Effector memory CD4-positive, alpha-beta T cell (primary cell): ENCODE measurements at regions not wholly inside any gene's neighbourhood (a gene's known extent, or its start where the extent isn't known, plus 50 kb on each side); places are given as distances from the start of the nearest gene placed in this dataset.

Experiments used
- DNase-seq, 3 donors: peaks; one replicate each; pipeline ENCODE4 v3.0.0-alpha.2; 2020
- H3K27ac ChIP-seq: 2 replicates; pipeline ENCODE4 v1.7.0; 2013; ENCODE audit warnings: mild to moderate bottlenecking, low read length, moderate library complexity; ENCODE audit not compliant: insufficient read depth, poor library complexity, severe bottlenecking
- H3K27me3 ChIP-seq: replicated peaks from 2 replicates; pipeline ENCODE4 v1.7.0; 2013; ENCODE audit warnings: mild to moderate bottlenecking, low read length; ENCODE audit not compliant: insufficient read depth, control insufficient read depth, poor library complexity, severe bottlenecking
- H3K36me3 ChIP-seq: 2 replicates; pipeline ENCODE4 v1.7.0; 2013; ENCODE audit warnings: mild to moderate bottlenecking, low read length, moderate library complexity; ENCODE audit not compliant: control insufficient read depth, insufficient read depth
- H3K4me1 ChIP-seq: 2 replicates; pipeline ENCODE4 v1.7.0; 2013; ENCODE audit warnings: low read length, mild to moderate bottlenecking; ENCODE audit not compliant: control insufficient read depth, insufficient read depth, poor library complexity, severe bottlenecking
- H3K4me3 ChIP-seq: 2 replicates; pipeline ENCODE4 v1.7.0; 2013; ENCODE audit warnings: low read length, low read depth, mild to moderate bottlenecking; ENCODE audit not compliant: insufficient read depth, poor library complexity, severe bottlenecking
- H3K9me3 ChIP-seq: 2 replicates; pipeline ENCODE4 v1.7.0; 2013; ENCODE audit warnings: mild to moderate bottlenecking, low read length, moderate library complexity; ENCODE audit not compliant: control insufficient read depth

DNA sequence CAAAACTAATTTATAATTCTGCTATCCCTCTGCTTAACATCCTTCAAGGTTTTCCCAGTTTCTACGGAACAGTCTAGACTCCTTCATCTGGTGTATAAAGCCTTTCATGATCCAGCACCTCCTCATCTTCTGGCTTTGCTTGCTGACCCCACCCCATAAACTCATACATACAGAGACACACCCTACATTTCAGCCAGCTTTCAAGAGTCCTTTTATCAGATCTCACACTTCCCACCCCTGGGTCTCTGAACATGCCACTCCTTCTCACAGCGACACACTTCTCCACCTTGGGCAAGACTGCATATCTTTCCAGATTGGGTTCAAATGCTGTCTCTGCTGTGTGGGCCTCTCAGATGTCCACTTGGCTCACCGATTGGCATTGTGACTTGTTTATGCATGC is 166.8 kb upstream of the LPP start:
- H3K27me3 ChIP-seq = no peaks in the 10 kb centered on the region
- H3K4me1 ChIP-seq = peaks cover 21% of the 10 kb centered on the region
- no peak overlapping the region for H3K4me3 ChIP-seq
- H3K9me3 ChIP-seq = no peaks in the 10 kb centered on the region
- DNase-seq = no peak
- H3K36me3 ChIP-seq = no peaks in the 10 kb centered on the region
- H3K27ac ChIP-seq = no peak overlapping the region

DNA sequence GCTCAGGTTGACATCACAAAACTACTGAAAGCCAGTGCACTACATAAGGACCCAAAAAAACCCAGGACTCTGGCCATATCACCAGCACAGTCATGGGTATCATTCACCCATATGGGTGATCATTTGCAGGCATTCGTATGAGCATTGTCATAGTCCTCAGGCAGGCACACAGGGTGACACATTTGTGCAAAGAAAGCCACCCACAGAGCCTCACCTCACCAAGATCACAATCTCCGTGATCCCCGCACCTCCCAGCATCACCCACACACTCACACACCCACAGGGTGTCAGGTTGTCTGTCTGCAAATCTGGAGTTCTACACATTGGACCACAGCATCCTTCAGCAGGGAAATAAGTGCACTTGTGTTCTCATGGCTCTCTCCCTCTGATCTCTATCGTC is 166.0 kb upstream of the LPP start:
- no peak overlapping the region for H3K27ac ChIP-seq
- peak; percentile 31 to 52 (median 51) for DNase-seq

DNA sequence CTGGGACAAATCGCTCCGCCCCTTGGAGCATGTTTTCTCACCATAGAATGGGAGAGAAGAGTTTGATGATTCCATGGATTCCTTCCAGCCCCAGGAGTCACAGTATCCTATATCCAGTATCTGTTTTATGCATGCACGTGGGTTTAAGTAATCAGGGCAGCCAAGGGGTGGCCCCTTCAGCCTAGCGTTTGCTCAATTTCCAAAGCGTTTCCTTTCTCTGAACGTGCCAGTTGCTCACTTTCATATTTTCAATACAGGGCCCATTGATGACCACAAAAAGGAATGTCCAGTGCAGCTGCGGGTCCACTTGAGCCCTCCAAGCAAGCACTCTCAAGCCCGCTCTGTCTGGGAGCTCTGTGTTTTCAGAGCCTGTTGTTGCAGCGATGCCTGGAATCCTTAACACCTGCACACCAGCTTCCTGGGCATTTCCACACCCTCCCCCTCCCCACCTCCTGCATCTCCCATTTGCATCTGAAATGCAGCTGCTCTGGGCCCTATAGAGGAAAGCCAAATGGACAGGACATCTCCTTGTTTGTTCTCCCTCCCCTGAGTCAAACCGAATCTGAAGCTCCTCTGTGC is 164.3 kb upstream of the LPP start:
- no peak for DNase-seq
- H3K36me3 ChIP-seq = no peaks in the 10 kb centered on the region
- no peaks in the 10 kb centered on the region for H3K9me3 ChIP-seq
- H3K4me3 ChIP-seq = no peak overlapping the region
- H3K27ac ChIP-seq = no peak overlapping the region
- no peaks in the 10 kb centered on the region for H3K27me3 ChIP-seq
- peaks cover 32% of the 10 kb centered on the region for H3K4me1 ChIP-seq

More for the DNA sequence above, 166.0 kb upstream of the LPP start:
- H3K4me1 ChIP-seq = peaks cover 21% of the 10 kb centered on the region
- no peaks in the 10 kb centered on the region for H3K27me3 ChIP-seq
- no peak overlapping the region for H3K4me3 ChIP-seq
- no peaks in the 10 kb centered on the region for H3K9me3 ChIP-seq
- H3K36me3 ChIP-seq = no peaks in the 10 kb centered on the region

GRCh38 chr3:187992609-187993008 is 161.3 kb upstream of the LPP start:
- Histone ChIP-seq H3K9me3 (no peaks in the 10 kb centered on the region), H3K27ac (no peak overlapping the region), H3K4me1 (peaks cover 22% of the 10 kb centered on the region), H3K36me3 (no peaks in the 10 kb centered on the region), H3K4me3 (no peak overlapping the region), H3K27me3 (no peaks in the 10 kb centered on the region)
- no peak for DNase-seq

DNA sequence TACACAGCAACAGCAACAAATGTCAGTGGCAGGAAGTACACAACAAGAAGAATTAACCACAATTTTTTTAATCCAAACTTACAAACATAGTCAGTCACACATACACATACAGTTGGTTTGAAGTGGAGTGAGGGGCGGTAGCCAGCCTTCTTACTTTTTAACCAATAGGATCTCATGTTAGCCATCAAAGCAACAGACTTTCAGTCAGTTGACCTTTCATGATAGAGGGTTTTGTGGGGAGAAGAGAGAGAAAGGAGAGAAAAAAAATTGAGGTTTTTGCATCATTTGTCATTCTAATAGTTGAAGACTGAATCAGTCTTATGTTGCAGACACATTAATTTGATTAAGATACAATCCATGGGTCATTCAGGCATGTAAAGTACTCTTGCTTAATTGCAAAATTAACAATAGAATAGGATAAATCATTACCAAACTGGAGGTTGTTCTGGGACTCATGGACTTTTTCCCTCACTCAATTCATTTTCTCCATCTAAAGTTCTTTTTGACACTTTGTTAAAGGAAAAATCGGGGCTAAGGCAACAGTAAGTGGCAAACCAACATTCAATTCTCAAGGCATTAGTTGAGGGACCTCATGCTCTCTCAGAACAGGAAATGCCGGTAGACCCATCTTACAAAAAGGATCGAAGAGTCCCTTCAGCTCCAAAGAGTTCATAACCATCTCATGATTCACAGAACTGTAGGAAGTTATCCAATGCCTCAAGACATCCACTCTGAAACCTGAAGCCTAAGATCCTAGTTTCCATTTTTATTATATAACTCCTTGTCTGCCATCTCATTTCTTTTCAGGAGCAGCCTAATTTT is 159.5 kb upstream of the LPP start:
- DNase-seq = no peak
- Histone ChIP-seq H3K27me3 (no peaks in the 10 kb centered on the region), H3K4me3 (no peak overlapping the region), H3K27ac (no peak overlapping the region), H3K4me1 (peaks cover 27% of the 10 kb centered on the region), H3K9me3 (no peaks in the 10 kb centered on the region), H3K36me3 (no peaks in the 10 kb centered on the region)

DNA sequence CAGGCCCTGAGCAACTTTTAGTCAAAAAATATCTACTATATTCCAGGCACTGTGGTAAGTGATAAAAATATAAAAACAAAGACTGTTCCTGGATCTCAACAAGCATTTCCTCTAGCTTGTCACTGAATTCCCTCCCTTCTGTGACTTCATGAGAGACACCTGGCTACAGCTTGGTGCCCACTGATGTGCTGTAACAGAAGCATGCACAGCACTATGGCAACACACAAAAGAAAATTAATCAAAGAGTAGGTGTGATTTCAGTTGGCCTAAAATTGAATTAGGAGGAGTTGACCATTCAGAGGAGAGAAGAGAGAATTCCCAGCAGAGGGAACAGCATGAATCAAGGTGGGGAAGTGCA is 158.9 kb upstream of the LPP start:
- Histone ChIP-seq H3K4me1 (peaks cover 27% of the 10 kb centered on the region), H3K36me3 (no peaks in the 10 kb centered on the region), H3K27me3 (no peaks in the 10 kb centered on the region), H3K4me3 (no peak overlapping the region), H3K27ac (no peak overlapping the region), H3K9me3 (no peaks in the 10 kb centered on the region)
- no peak for DNase-seq

GRCh38 chr3:187995667-187996066 is 158.3 kb upstream of the LPP start:
- no peak overlapping the region for H3K4me3 ChIP-seq
- DNase-seq = no peak
- H3K27me3 ChIP-seq = no peaks in the 10 kb centered on the region
- H3K27ac ChIP-seq = no peak overlapping the region
- H3K4me1 ChIP-seq = peaks cover 33% of the 10 kb centered on the region
- no peaks in the 10 kb centered on the region for H3K9me3 ChIP-seq
- H3K36me3 ChIP-seq = no peaks in the 10 kb centered on the region

GRCh38 chr3:187996609-187997008 is 157.3 kb upstream of the LPP start:
- Histone ChIP-seq H3K4me1 (peaks cover 39% of the 10 kb centered on the region), H3K27me3 (no peaks in the 10 kb centered on the region), H3K36me3 (no peaks in the 10 kb centered on the region), H3K9me3 (no peaks in the 10 kb centered on the region), H3K4me3 (no peak overlapping the region), H3K27ac (no peak overlapping the region)
- no peak for DNase-seq

- Histone ChIP-seq H3K4me1 (peaks cover 39% of the 10 kb centered on the region), H3K27ac (no peak overlapping the region), H3K36me3 (no peaks in the 10 kb centered on the region), H3K9me3 (no peaks in the 10 kb centered on the region), H3K4me3 (no peak overlapping the region), H3K27me3 (no peaks in the 10 kb centered on the region)
- DNase-seq = no peak
Observed at GRCh38 chr3:187997490-187997889, 156.5 kb upstream of the LPP start.

DNA sequence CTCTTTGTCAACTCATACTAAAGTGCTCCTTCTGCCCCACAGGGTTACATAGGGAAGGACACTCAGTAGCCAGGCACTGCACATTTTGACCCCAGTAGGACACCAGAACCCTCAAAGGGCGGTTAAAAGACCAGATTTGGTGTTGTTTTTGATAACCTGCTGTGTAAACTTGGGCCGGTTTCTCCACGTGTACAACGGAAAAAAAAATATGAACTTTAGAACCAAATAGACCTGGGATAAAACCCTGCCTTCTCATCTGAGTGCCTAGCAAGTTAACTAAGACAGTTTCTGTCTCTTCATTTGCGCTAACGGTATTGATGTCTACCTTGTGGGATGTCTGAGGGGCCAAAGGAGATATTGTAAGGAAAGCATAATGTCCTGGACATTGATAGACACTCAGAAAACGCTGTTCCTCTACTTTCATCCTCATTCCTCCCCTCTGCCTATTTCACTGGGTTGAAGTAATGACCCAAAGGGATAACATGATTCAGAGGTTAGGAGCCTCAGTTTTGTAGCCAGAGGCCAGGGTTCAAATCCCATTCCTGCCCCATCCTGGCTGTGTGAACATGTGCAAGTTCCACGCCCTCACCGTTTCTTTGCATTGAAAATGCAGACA is 155.9 kb upstream of the LPP start:
- no peaks in the 10 kb centered on the region for H3K36me3 ChIP-seq
- H3K9me3 ChIP-seq = no peaks in the 10 kb centered on the region
- no peak overlapping the region for H3K27ac ChIP-seq
- no peak overlapping the region for H3K4me3 ChIP-seq
- H3K4me1 ChIP-seq = peaks cover 39% of the 10 kb centered on the region
- DNase-seq = no peak
- no peaks in the 10 kb centered on the region for H3K27me3 ChIP-seq
